OCI-LY1 (cell line): ENCODE measurements at regions not wholly inside any gene's neighbourhood (a gene's known extent, or its start where the extent isn't known, plus 50 kb on each side); places are given as distances from the start of the nearest gene placed in this dataset.
"Not testable (repeated sequence)": the region's sequence is repeated elsewhere in the genome, so short reads cannot be mapped to it uniquely, and the experiment has no call there.

Experiments
- H2AFZ ChIP-seq: fragments of 200-600 bp; sonication (generic), shearing (Covaris generic); 2 replicates; pipeline ENCODE4 v1.6.0; 2014; ENCODE audit warnings: antibody characterized with exemption, mild to moderate bottlenecking, low read length
- H3F3A ChIP-seq: fragments of 200-600 bp; sonication (generic), shearing (Covaris generic); 2 replicates; pipeline ENCODE4 v1.6.0; 2014; ENCODE audit warnings: mild to moderate bottlenecking, antibody characterized with exemption, low read length, moderate library complexity; ENCODE audit not compliant: insufficient read depth
- H3K27ac ChIP-seq: fragments of 200-600 bp; sonication (generic); 2 replicates; pipeline ENCODE4 v1.5.1; 2014; ENCODE audit warnings: low read length, mixed run types, mild to moderate bottlenecking, low read depth; ENCODE audit not compliant: poor library complexity, severe bottlenecking
- H3K27me3 ChIP-seq: fragments of 200-600 bp; sonication (generic); 2 replicates; pipeline ENCODE4 v1.6.0; 2014; ENCODE audit warnings: antibody characterized with exemption, mild to moderate bottlenecking, low read length, moderate library complexity; ENCODE audit not compliant: insufficient read depth
- H3K36me3 ChIP-seq: fragments of 200-600 bp; sonication (generic); 2 replicates; pipeline ENCODE4 v1.6.1; 2014; ENCODE audit warnings: mild to moderate bottlenecking, antibody characterized with exemption, low read length, moderate library complexity, mixed read lengths; ENCODE audit not compliant: insufficient read depth
- H3K4me1 ChIP-seq: fragments of 200-600 bp; sonication (generic); 2 replicates; pipeline ENCODE4 v1.5.1; 2014; ENCODE audit warnings: mild to moderate bottlenecking, low read length, moderate library complexity; ENCODE audit not compliant: insufficient read depth, severe bottlenecking
- H3K4me2 ChIP-seq: fragments of 200-600 bp; sonication (generic), shearing (Covaris generic); 2 replicates; pipeline ENCODE4 v1.6.1; 2014; ENCODE audit warnings: low read length
- H3K4me3 ChIP-seq: fragments of 200-600 bp; sonication (generic); 2 replicates; pipeline ENCODE4 v1.5.1; 2014; ENCODE audit warnings: low read length, low read depth, mild to moderate bottlenecking, mixed read lengths; ENCODE audit not compliant: poor library complexity, severe bottlenecking
- H3K79me2 ChIP-seq: fragments of 200-600 bp; shearing (Covaris generic); 2 replicates; pipeline ENCODE4 v1.6.1; 2016; ENCODE audit warnings: mixed run types, low read length, mixed read lengths; ENCODE audit not compliant: insufficient read depth
- H3K9ac ChIP-seq: fragments of 200-600 bp; sonication (generic), shearing (Covaris generic); 2 replicates; pipeline ENCODE4 v1.6.1; 2014; ENCODE audit warnings: mild to moderate bottlenecking, low read length, mixed read lengths
- H3K9me2 ChIP-seq: fragments of 200-600 bp; sonication (generic), shearing (Covaris generic); 2 replicates; pipeline ENCODE4 v1.6.1; 2014; ENCODE audit warnings: low read depth, mild to moderate bottlenecking, low read length, mixed read lengths
- H3K9me3 ChIP-seq: fragments of 200-600 bp; shearing (Covaris generic); 2 replicates; pipeline ENCODE4 v1.6.1; 2014; ENCODE audit warnings: low read length, mixed read lengths
- H4K20me1 ChIP-seq: fragments of 200-600 bp; sonication (generic), shearing (Covaris generic); 2 replicates; pipeline ENCODE4 v1.6.0; 2016; ENCODE audit warnings: mild to moderate bottlenecking, low read length; ENCODE audit not compliant: insufficient read depth
- CTCF ChIP-seq: fragments of 200-600 bp; sonication (generic), shearing (Covaris generic); IDR thresholded peaks from 2 replicates; pipeline ENCODE4 v1.5.1; 2017; ENCODE audit warnings: mild to moderate bottlenecking, antibody characterized with exemption, low read length, moderate library complexity, mixed read lengths
- EZH2 ChIP-seq: fragments of 200-600 bp; sonication (generic), shearing (Covaris generic); IDR thresholded peaks from 2 replicates; pipeline ENCODE4 v1.8.0; 2017; ENCODE audit warnings: borderline replicate concordance, mixed run types, mild to moderate bottlenecking, antibody characterized with exemption, low read length, moderate library complexity, mixed read lengths

GRCh38 chr5:99437986-99438385 is 509.2 kb upstream of the CHD1 start:
- Histone ChIP-seq H3K27ac (no peak overlapping the region), H3K4me1 (no peaks in the 10 kb centered on the region), H3F3A (no peaks in the 10 kb centered on the region), H3K4me2 (no peak overlapping the region), H3K4me3 (no peak overlapping the region), H2AFZ (no peak overlapping the region), H3K9me3 (no peaks in the 10 kb centered on the region), H3K9ac (no peak overlapping the region), H3K27me3 (no peaks in the 10 kb centered on the region), H4K20me1 (no peaks in the 10 kb centered on the region), H3K79me2 (no peaks in the 10 kb centered on the region), H3K9me2 (no peaks in the 10 kb centered on the region), H3K36me3 (no peaks in the 10 kb centered on the region)
- TF ChIP-seq EZH2 = no peak
- no peak for TF ChIP-seq CTCF

GRCh38 chr5:99423396-99423795 is 494.6 kb upstream of the CHD1 start:
- not testable (repeated sequence) for H3K79me2 ChIP-seq, H3K4me2 ChIP-seq, H3K4me3 ChIP-seq, H3K9me2 ChIP-seq, H2AFZ ChIP-seq, H3K36me3 ChIP-seq, H3F3A ChIP-seq, H3K9me3 ChIP-seq, H3K27ac ChIP-seq, H4K20me1 ChIP-seq, H3K4me1 ChIP-seq, H3K9ac ChIP-seq, H3K27me3 ChIP-seq

- not testable (repeated sequence) for H3K36me3 ChIP-seq, H3K4me2 ChIP-seq, H3K9ac ChIP-seq, H3K9me3 ChIP-seq, H3K9me2 ChIP-seq, H3F3A ChIP-seq, H3K4me3 ChIP-seq, H4K20me1 ChIP-seq, H3K27me3 ChIP-seq, H3K79me2 ChIP-seq, H2AFZ ChIP-seq, H3K4me1 ChIP-seq, H3K27ac ChIP-seq
Observed at GRCh38 chr5:99418640-99419039, 489.8 kb upstream of the CHD1 start.

DNA sequence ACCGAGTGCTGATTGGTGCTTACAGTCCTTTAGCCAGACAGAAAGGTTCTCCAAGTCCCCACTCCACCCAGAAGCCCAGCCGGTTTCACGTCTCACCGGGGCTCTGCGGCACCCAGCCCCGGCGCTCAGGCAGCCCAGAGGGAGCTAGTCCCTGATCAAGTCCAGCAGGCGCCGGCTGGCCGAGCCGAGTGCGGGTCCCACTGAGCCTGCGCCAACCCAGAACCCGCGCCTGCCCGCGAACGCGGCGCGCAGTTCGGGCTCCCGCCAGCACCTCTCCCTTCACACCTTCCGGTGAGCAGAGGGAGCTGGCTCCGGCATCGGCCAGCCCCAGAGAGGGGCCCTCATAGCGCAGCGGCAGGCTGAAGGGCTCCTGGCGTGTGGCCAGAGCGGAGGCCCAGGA is 481.6 kb upstream of the CHD1 start:
- not testable (repeated sequence) for H3K4me3 ChIP-seq, H3K9me3 ChIP-seq, H3K27me3 ChIP-seq, H3F3A ChIP-seq, H3K36me3 ChIP-seq, H4K20me1 ChIP-seq, H3K4me1 ChIP-seq, H3K79me2 ChIP-seq, H3K9ac ChIP-seq, H3K27ac ChIP-seq, H3K4me2 ChIP-seq, H2AFZ ChIP-seq, H3K9me2 ChIP-seq

GRCh38 chr5:99404764-99405302 is 476.0 kb upstream of the CHD1 start:
- H3K9ac ChIP-seq, H3K27ac ChIP-seq, H3K79me2 ChIP-seq, H3K4me1 ChIP-seq, H3K36me3 ChIP-seq, H3K9me3 ChIP-seq, H4K20me1 ChIP-seq, H2AFZ ChIP-seq, H3K9me2 ChIP-seq, H3F3A ChIP-seq, H3K4me2 ChIP-seq, H3K4me3 ChIP-seq, H3K27me3 ChIP-seq: not testable (repeated sequence)

GRCh38 chr5:99400571-99400970 is 471.8 kb upstream of the CHD1 start:
- not testable (repeated sequence) for H4K20me1 ChIP-seq, H3K9ac ChIP-seq, H3K36me3 ChIP-seq, H3K27me3 ChIP-seq, H3F3A ChIP-seq, H3K9me2 ChIP-seq, H3K4me3 ChIP-seq, H3K27ac ChIP-seq, H3K4me1 ChIP-seq, H3K9me3 ChIP-seq, H2AFZ ChIP-seq, H3K79me2 ChIP-seq, H3K4me2 ChIP-seq
